GM21381 (cell line): ENCODE measurements at regions not wholly inside any gene's neighbourhood (a gene's known extent, or its start where the extent isn't known, plus 50 kb on each side); places are given as distances from the start of the nearest gene placed in this dataset.
"Not testable (repeated sequence)": the region's sequence is repeated elsewhere in the genome, so short reads cannot be mapped to it uniquely, and the experiment has no call there.

Source experiments
- ATAC-seq: cut with Tn5 transposase; IDR thresholded peaks from one replicate; pipeline ENCODE4 v1.9.1; 2021; ENCODE audit warnings: mild to moderate bottlenecking, moderate library complexity; ENCODE audit not compliant: unreplicated experiment

DNA sequence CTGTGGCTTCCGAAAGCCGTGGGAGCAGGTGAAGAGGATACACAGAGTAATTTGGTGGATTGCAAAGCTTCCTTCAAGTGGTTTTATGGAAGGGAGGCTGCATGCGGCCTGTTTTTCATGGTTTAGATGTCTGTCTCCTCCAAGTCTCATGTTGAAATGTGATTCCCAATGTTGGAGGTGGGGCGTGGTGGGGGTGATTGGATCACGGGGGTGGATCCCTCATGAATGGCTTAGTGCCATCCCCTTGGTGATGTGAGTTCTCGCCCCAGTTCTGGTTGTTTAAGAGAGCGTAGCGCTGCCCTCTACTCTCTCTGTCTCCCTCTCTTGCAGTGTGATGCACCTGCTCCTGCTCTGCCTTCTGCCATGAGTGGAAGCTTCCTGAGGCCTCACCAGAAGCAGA, 247.8 kb upstream of the B3GAT1 start:
- ATAC-seq: no peak

DNA sequence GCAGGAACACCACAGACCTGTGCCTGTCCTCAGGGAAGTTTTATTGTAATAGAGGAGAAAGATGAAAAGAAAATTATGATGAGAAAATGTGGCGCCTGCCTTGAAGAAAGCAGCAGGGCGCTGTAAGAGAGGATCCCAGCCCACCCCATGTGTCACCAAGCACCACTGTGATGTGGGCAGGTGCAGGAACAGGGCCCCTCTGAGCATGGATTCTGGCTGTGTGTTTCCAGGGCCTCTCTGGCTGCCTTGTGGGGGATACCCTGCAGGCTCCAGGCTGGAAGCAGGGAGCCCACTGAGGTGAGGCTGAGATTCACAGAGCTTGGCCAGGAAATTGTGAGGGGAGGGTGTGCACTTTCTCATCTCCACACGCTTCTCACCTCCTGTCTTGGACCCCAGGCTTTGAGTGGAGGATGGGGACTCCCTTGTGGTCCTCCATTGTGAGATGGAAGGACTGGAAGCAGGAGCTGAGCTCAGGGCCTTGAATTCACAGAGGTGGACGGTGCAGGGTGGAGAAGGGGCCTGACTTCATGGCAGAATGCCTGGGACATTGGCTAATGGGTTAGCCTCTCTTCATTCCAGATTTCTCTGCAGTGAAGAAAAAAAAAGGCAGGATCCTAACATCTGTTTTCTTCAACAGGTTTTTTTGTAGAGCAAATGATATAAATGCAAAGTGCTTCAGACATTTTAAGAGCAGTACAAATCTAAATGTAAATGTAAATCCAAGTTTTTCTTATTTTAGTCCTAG, 246.6 kb upstream of the B3GAT1 start:
- ATAC-seq: no peak

DNA sequence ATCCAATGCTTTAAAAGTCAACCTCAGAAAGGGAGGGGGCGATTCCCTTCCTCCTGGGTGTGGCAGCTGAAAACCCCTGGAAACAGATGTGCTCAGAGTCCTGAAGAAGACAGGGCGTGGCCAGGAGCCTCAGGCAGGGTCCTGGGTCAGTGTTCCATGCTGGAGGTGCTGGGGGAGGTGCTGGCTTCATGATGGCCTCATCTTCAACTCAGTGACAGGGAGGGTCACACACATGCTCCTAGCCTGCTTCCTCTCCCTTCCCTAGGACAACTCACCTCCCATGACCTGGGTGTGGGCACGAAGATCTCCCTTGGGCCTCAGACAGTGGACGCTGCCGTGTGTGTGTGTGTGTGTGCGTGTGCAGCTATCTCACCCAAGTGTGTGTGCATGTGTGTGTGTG, 245.6 kb upstream of the B3GAT1 start:
- no peak for ATAC-seq

DNA sequence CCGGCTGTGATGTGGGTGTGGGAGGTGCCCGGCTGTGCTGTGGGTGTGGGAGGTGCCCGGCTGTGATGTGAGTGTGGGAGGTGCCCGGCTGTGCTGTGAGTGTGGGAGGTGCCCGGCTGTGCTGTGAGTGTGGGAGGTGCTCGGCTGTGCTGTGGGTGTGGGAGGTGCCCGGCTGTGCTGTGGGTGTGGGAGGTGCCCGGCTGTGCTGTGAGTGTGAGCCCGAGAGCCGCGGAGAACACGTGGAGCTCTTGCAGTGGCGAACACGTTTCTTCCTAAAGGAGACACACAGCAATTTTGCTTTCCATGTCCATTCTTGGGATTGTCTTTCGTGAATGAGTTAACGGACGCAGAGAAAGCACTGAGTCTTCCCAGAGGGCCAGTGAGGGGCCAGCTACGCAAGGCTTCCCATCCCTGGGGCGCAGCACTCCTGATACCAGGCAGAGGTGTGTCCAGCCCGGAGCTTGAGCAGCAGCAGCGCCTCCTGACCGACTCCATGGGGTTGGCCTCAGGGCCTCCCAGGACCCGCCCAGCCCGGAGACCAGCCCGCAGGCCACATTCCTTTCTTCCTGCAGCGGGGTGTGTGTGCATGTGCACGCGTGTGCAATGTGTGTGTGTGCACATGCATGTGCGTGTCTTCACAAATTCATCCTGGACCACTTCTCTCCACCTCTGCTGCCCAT, 245.0 kb upstream of the B3GAT1 start:
- no peak for ATAC-seq

DNA sequence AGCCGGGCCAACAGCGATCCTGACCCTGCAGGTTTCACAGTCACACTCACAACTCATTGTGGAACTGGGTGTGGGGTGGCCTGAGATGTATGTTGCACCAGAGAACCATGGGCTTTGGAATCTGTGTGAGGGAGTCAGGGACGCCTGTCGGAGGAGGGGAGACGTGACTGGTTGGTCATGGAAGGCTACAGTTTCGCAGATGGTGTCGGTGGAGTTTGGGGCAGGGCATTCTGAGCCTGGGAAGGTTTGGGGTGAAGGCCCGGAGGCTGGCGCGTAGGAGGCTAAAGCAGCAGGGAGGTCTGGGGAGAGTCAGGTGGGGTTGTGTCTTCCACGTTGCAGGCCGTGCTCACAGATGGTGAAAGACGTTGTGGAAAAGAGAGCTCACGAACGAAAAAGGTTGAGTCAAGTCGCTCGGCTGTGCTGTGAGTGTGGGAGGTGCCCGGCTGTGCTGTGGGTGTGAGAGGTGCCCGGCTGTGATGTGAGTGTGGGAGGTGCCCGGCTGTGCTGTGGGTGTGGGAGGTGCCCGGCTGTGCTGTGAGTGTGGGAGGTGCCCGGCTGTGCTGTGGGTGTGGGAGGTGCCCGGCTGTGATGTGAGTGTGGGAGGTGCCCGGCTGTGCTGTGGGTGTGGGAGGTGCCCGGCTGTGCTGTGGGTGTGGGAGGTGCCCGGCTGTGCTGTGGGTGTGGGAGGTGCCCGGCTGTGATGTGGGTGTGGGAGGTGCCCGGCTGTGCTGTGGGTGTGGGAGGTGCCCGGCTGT, 244.2 kb upstream of the B3GAT1 start:
- ATAC-seq: not testable (repeated sequence)

DNA sequence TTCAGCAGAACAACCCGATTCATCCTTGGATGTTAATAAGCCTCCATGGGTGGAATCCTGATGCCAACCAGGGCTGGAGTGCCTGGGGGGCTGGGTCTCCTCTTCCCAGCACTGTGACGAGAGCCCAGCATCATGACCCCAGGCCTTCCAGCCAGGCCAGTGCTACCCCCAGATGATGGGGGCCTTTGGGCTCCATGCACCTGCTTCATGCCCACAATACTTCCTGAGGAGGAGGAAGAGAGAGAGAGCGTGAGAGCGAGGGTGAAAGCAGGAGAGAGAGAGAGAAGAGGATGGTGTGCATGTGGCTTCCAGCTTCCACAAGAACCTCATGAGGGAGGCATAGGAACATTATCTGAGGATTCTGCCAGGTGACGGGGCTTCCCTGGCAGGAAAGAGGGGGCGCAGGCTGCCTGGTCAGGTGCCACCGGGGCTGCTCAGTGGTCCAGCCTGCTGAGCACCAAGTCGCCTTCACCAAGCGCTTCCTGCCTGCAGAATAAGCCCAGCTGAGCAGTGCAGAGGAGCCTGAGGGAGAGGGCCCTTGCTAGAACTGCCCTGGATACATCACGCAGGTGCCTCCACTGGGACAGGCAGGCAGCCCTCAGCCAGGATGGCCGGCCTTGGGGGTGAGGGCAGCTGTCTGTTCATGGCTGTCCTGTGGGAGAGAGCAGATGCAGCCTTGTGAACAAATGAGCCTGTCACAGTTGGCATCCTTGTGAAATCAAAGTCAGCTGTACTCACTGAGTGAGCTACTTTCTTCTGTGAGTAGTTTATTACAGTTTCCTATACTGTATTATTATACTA, 243.3 kb upstream of the B3GAT1 start:
- no peak for ATAC-seq

DNA sequence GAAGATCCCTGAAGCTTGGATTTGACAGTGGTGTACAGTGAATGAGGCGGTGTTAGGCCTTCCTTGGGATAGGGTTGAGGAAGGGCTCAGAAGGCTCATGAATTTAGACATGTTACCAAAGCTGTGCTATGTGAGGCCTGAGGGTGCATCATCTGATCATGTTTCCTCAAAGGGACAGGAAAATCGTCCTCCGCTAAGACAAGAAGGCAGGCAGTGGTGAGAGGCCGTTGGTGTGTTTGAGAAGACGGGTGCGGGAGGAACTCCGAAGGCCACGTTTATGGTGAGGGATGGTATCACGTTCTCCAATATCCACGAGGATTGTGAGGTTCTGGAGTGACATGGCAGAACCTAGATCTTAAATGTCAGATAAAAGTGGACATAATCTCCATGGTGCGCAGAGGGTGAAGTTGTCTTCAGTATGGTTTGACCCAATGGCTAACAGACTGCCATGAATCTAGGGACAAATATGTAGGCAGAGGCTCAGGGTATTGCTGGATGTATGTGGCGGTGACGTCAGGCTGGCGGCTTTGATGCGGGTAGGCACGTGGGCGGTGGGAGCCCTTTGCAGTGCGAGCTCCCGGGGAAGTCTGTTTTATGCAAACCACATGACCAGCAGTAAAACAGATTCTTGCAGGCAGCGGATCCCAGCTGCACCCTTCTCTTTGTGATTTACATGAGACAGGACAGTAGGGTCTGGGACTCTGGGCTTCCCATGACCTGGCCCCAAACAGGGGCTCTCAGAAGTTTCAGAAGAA, 242.3 kb upstream of the B3GAT1 start:
- no peak for ATAC-seq

DNA sequence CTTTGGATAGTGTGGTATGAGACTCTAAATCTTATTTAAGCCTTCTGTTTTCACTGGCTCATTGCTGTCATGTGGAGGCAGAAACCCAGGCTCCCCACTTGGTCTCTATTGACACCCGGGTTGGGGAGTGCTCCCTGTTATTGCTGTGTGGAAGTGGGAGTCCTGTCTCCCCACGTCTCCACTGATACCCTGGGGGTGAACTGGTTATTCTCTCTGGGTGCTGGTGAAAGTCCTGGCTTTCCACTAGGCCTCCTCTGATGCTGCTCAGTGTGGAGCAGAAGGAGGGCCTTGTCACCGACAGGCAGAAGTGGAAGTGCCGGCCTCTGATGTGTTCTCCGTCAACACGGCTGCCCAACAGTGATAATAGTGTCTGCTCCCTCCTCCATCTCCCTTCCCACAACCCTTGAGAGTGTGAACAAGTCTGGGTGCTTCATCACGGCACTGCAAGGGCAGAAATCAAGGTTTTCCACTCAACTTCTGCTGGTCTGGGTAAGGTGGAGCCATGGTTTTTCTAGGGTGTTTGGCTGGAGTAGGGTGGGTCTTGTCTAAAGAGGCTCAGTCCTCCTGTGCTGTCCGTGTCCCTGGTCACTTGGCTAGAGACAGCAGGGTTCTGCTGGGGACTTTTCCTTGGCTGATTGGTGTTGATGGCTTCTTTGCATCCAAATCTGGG, 240.7 kb upstream of the B3GAT1 start:
- no peak for ATAC-seq

DNA sequence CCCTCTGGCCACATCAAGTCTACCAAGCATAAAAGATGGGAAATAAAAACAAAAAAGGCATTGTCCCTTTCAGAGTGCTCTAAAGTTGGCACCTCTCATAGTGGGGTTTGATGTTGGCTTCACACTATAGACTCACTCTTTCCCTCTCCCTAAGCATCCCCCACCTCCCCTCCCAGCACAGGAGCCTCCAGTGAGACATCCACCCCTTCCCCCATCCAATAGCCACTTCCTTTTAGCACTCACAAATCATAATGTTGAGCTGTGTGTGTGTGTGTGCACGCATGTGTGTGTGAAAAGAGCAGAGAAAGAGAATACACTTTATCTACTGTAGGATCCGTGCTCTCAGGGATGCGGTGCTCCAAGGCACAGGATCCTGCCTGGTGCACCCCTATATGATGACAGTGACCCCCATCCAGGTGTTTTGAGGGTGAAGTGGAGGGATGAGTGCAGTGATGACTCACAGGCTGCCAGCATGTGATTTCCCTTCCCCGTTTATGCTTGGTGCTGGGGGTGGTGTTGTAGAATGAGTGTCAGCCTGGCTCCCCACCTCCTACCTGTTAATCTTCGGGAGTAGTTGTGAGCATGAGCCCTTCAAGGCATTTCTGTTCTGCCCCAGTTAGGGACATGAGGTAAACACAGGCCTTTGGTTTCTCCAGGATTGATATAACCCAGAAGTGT, 235.2 kb upstream of the B3GAT1 start:
- ATAC-seq: no peak

DNA sequence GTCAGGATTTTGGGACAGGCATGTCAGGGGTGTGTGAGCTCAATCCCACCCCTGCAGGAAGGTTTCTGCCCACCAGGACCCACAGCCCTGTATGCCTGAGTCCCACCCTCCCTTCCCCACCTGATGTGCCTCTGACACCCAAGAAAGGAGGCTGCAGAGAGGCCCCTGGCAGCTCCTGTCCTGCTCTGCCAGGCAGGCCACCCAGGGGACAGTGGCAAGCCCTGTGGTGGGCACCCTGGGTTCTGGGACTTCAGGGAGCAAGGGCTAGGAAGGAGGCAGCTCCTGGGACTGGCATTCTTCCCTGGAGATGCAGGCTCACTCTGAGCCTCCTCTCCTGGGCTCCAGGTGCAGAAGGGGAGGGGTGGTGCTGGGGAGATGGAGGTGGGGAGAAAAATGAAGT, 234.5 kb upstream of the B3GAT1 start:
- no peak for ATAC-seq

DNA sequence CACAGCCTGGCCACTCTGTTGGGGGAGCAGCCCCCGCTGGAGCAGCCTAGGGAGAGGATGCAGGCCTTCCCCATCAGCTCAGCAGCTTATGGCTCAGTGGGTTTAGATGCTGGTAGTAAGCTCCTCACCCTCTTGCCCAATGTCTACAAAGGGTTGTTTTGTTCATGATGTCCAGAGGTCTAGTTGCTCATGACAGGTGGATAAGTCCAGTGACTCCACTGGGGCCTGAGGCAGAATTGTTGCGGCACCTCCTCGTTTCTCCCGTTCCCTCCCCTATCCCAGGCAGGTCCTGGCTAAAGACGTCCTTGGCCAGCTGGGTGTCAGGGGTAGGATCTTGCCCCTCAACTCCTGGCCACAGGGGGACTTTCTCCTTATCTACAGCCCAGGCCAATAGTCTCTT, 233.5 kb upstream of the B3GAT1 start:
- no peak for ATAC-seq

DNA sequence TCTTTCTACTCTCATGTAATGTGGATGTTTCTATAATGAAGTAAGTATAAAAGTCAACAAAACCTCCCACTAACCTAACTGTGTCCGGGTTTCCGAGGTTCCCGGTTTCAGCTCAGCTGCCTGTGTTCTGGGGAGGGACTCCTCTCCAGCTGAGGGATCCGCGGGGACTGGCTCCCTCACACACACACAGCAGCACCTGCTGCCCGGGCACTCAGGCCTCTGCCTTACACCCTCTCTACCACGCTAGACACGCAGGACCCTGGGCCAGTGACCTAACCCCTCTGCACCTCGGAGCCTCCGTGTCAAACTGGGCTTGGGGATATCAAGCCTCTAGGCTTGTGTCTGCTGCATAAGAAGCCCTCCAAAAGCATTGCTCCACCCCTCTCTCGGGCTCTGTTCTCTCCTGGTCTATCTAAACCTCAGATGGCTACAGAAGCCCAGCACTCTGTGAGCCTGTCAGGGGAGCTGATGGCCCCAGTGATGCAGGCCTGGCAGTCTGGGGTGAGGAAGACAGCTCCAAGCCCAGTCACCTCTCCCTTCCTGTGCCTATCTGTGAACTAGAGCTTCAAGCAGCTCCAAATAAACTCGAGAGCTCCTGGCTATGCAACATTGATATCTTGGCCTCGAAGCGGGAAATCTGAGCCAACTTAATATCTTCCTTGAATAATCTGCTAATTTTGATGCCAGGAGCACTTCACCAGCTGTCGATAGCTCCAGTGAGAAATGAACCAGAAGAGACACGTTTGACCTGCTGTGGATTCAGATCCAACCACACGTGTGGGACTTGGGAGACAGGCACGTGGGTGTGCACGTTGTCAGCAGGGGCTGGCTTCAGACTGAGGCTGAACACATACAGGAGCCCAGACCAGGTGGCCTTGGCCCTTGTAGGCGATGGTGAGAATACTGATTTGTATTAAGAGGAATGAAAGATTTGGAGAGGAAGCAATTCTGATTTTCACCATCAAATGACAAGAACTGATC, 232.7 kb upstream of the B3GAT1 start:
- no peak for ATAC-seq

DNA sequence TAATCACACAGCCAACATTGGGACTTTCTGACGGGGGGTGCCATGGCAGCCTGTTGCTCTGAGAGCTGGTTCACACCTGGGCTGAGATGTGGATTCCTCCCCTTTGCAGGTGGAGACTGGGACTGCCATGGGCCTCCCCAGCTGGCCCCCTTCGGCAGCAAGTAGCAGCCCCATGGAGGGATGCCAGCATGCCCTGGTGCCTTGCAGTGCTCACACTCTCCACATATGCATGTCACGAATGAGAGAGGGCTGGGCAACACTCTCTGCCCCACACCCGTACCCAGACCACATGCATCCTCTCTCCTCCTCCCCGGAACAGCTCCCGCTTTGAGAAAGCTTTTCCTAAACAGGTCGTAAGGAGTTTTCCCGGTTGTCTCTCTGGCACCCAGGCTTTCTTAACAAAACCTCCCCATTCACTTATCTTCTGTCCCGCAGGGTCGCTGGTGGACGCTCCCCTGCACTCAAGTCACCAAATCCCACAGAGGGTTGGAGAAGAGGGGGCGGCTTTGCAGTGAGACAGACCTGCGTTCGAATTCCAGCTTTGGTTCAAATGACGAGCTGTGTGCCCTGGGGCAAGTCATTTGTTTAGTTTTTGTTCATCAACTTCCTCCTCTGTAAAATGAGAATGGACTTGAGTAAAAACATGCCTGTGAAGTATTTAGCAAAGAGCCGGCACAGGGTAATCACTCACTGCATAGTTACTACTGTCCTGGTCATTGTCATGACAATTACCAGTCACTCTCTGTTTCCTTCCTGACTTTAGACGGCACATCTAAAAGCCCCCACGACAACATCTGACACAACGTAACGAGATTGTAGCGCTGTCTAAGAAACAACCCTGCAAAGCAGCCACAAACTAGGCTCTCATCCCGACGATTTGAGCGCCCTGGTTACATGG, 231.3 kb upstream of the B3GAT1 start:
- no peak for ATAC-seq

DNA sequence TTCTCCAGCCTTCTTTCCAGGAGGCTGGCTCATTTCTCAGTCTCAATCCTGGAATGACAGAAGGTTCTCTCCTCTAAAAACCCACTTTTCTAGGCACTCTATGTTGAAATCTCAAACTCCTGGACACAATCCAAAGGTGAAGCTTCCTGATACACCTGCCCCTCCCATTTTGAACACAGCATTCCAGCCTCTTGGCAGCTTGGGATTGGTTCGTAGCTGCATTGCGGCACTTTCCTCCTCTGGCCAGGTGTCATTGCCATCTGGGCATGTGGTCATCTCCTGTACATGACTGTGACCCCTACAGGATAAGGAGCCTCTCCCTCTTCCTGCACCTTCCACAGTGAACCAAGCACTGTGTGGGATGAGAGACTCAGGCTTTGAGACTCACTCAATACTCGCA, 230.2 kb upstream of the B3GAT1 start:
- no peak for ATAC-seq

DNA sequence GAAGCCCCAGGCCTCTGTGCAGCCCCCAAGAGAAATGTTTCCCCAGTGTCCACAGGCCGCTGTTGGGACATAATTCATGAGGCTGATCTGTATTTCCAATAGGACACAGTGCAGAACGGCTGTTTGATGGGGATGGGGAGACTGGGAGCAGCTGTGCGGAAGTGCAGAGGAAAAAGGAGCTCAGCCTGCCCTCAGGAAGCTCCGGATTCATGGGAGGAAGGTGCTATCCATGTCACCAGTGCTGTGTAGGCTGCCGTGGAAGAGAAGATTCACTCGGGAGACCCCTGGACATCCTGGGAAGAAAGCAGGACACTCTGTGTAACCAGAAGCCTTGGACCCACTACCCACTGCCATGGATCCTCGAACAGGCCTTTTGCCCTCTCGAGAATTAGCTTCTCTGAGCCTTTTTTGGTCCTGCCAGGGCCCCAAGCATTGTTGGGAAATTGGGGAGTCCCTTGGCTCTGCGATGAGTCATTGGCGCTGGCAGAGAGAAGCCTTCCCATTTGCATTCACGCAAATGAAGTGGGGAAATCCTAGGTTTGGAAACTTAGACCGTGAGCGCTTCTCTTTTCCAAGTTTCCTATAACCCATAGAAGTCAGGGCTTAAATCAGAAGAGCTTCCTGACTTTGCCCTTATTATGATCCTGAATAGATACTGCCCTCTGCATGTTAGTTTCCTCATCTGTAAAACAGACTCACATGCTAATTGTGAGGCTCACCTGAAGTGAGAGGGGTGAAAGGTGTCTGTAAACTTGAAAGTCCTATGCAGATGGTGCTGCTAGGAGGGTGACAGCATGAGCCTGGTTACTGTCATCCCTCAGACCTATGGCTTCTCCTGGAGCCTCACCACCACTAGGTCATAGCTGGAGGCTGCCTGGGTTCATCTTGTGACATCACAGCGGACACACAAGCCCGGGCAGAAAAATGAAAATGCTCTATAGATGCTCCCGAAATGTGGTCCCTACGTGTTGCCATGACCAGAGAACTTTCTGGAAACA, 229.2 kb upstream of the B3GAT1 start:
- ATAC-seq: no peak

DNA sequence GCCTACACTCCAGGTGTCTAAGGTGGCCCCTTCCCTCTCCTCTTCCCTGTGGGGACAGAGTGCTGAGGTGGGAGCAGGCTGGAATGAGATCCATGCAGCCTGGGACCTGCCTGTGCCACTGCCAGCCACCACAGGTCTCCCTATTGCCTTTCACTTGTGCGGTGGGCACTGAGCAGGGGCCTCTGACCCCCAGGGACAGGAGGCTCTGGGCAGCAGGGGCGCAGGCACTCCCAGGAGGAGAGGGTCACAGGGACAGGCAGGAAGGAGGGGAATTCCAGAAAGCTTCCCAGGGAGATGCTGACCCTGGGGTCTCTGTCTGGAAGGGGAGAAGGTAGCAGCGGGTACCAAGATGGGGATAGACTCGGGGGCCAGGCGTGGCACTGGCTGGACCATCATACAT, 228.5 kb upstream of the B3GAT1 start:
- no peak for ATAC-seq
